Trophoblast cell (in vitro differentiated cells and primary cell): ENCODE measurements at regions not wholly inside any gene's neighbourhood (a gene's known extent, or its start where the extent isn't known, plus 50 kb on each side); places are given as distances from the start of the nearest gene placed in this dataset.

Experiments
- DNase-seq, 2 donors: peaks; one replicate each; pipeline ENCODE4 v3.0.0-alpha.2; 2016
- H2AFZ ChIP-seq: 2 replicates; pipeline ENCODE4 v1.6.1; 2013; ENCODE audit warnings: low read length, moderate library complexity, mild to moderate bottlenecking; ENCODE audit not compliant: insufficient read depth, poor library complexity
- H2AK5ac ChIP-seq: 2 replicates; pipeline ENCODE4 v1.6.1; 2013; ENCODE audit warnings: mild to moderate bottlenecking, low read length
- H2BK120ac ChIP-seq: 2 replicates; pipeline ENCODE4 v1.6.1; 2013; ENCODE audit warnings: low read length, mild to moderate bottlenecking, moderate library complexity; ENCODE audit not compliant: insufficient read depth, poor library complexity
- H2BK12ac ChIP-seq: 2 replicates; pipeline ENCODE4 v1.6.1; 2013; ENCODE audit warnings: mild to moderate bottlenecking, low read length, moderate library complexity
- H2BK5ac ChIP-seq: 2 replicates; pipeline ENCODE4 v1.6.1; 2013; ENCODE audit warnings: low read length, low read depth, moderate library complexity, mild to moderate bottlenecking; ENCODE audit not compliant: poor library complexity
- H3K14ac ChIP-seq: 2 replicates; pipeline ENCODE4 v1.6.1; 2013; ENCODE audit warnings: mild to moderate bottlenecking, low read length
- H3K18ac ChIP-seq: 2 replicates; pipeline ENCODE4 v1.6.1; 2013; ENCODE audit warnings: mild to moderate bottlenecking, low read length
- H3K23ac ChIP-seq: 2 replicates; pipeline ENCODE4 v1.6.1; 2013; ENCODE audit warnings: low read length
- H3K27ac ChIP-seq: 2 replicates; pipeline ENCODE4 v1.5.1; 2013; ENCODE audit warnings: low read depth, mild to moderate bottlenecking, inconsistent platforms, low read length, moderate library complexity
- H3K27me3 ChIP-seq: 2 replicates; pipeline ENCODE4 v1.6.1; 2013; ENCODE audit warnings: inconsistent platforms, mild to moderate bottlenecking, low read length, moderate library complexity; ENCODE audit not compliant: insufficient read depth
- H3K36me3 ChIP-seq, 2 experiments: 1 replicate in 1 of 2; 2 replicates in 1 of 2; pipeline ENCODE4 v1.6.1; 2013; ENCODE audit warnings: low read length in 2 of 2, mild to moderate bottlenecking in 2 of 2, moderate library complexity in 1 of 2; ENCODE audit not compliant: insufficient read depth in 2 of 2, control insufficient read depth in 1 of 2
- H3K4ac ChIP-seq: 2 replicates; pipeline ENCODE4 v1.6.1; 2013; ENCODE audit warnings: low read depth, mild to moderate bottlenecking, low read length, moderate library complexity
- H3K4me1 ChIP-seq, 2 experiments: 1 replicate in 1 of 2; 2 replicates in 1 of 2; pipeline ENCODE4 v1.6.1; 2013; ENCODE audit warnings: low read length in 2 of 2, mild to moderate bottlenecking in 2 of 2, moderate library complexity in 1 of 2; ENCODE audit not compliant: insufficient read depth in 2 of 2, control insufficient read depth in 1 of 2
- H3K4me2 ChIP-seq: 2 replicates; pipeline ENCODE4 v1.6.1; 2013; ENCODE audit warnings: inconsistent platforms, mild to moderate bottlenecking, low read length, moderate library complexity
- H3K4me3 ChIP-seq: 2 replicates; pipeline ENCODE4 v1.5.1; 2013; ENCODE audit warnings: mild to moderate bottlenecking, low read depth, low read length, inconsistent platforms
- H3K79me1 ChIP-seq: one replicate; pipeline ENCODE4 v1.6.1; 2013; ENCODE audit warnings: low read length
- H3K79me2 ChIP-seq: 2 replicates; pipeline ENCODE4 v1.6.1; 2013; ENCODE audit warnings: low read length, mild to moderate bottlenecking; ENCODE audit not compliant: control insufficient read depth, insufficient read depth, poor library complexity
- H3K9ac ChIP-seq: 2 replicates; pipeline ENCODE4 v1.6.1; 2013; ENCODE audit warnings: mild to moderate bottlenecking, low read length
- H3K9me3 ChIP-seq: 2 replicates; pipeline ENCODE4 v1.6.1; 2013; ENCODE audit warnings: low read depth, mild to moderate bottlenecking, control low read depth, inconsistent platforms, low read length; ENCODE audit not compliant: insufficient read depth
- H4K12ac ChIP-seq: 2 replicates; pipeline ENCODE4 v1.6.1; 2013; ENCODE audit warnings: low read depth, mild to moderate bottlenecking, low read length, moderate library complexity
- H4K8ac ChIP-seq: 2 replicates; pipeline ENCODE4 v1.6.1; 2013; ENCODE audit warnings: low read depth, mild to moderate bottlenecking, low read length, moderate library complexity
- H4K91ac ChIP-seq: one replicate; pipeline ENCODE4 v1.6.1; 2013; ENCODE audit warnings: low read depth, mild to moderate bottlenecking, low read length, moderate library complexity
- WGBS: extraction: QIAGEN DNeasy Blood & Tissue Kit; methylation state at CpG from one replicate; pipeline ENCODE4 v1.1.7; 2013; ENCODE audit warnings: missing lambda C conversion rate; ENCODE audit not compliant: insufficient read length, insufficient coverage; ENCODE audit errors: extremely low coverage; 5-methylcytosine and 5-hydroxymethylcytosine counted together

GRCh38 chr5:172548311-172548731 is 92.7 kb upstream of the NEURL1B start:
- H3K79me2 ChIP-seq = no peaks in the 10 kb centered on the region
- no peak overlapping the region for H3K27ac ChIP-seq
- no peak overlapping the region for H3K4ac ChIP-seq
- H3K79me1 ChIP-seq = no peaks in the 10 kb centered on the region
- H4K8ac ChIP-seq = no peak overlapping the region
- WGBS = no CpG with 5 or more reads among the region's 6 CpGs
- H3K27me3 ChIP-seq = no peaks in the 10 kb centered on the region
- H3K4me1 ChIP-seq = peaks cover 0 to 2% of the 10 kb centered on the region in 2 experiments
- no peak overlapping the region for H2AK5ac ChIP-seq
- H3K9ac ChIP-seq = no peak overlapping the region
- no peak overlapping the region for H2BK120ac ChIP-seq
- H3K9me3 ChIP-seq = peaks cover 2% of the 10 kb centered on the region
- no peak overlapping the region for H3K4me2 ChIP-seq
- no peak overlapping the region for H4K91ac ChIP-seq
- no peak overlapping the region for H3K4me3 ChIP-seq
- no peak overlapping the region for H3K18ac ChIP-seq
- H2AFZ ChIP-seq = no peak overlapping the region
- H2BK5ac ChIP-seq = no peak overlapping the region
- no peak overlapping the region for H3K14ac ChIP-seq
- no peaks in the 10 kb centered on the region for H3K36me3 ChIP-seq
- H4K12ac ChIP-seq = no peak overlapping the region
- no peak overlapping the region for H3K23ac ChIP-seq
- DNase-seq = no peak
- no peak overlapping the region for H2BK12ac ChIP-seq

- Histone ChIP-seq H4K91ac (no peak overlapping the region), H3K14ac (no peak overlapping the region), H3K27ac (no peak overlapping the region), H2AFZ (no peak overlapping the region), H3K27me3 (no peaks in the 10 kb centered on the region), H3K23ac (no peak overlapping the region), H3K18ac (no peak overlapping the region), H3K79me2 (no peaks in the 10 kb centered on the region), H4K8ac (no peak overlapping the region), H3K4me3 (no peak overlapping the region), H4K12ac (no peak overlapping the region), H3K4me1 (peaks cover 2 to 4% of the 10 kb centered on the region in 2 experiments), H3K4me2 (no peak overlapping the region), H2AK5ac (no peak overlapping the region), H2BK120ac (no peak overlapping the region), H3K36me3 (no peaks in the 10 kb centered on the region), H2BK5ac (no peak overlapping the region), H3K79me1 (no peaks in the 10 kb centered on the region), H3K9me3 (peaks cover 2% of the 10 kb centered on the region), H3K4ac (no peak overlapping the region), H2BK12ac (no peak overlapping the region), H3K9ac (no peak overlapping the region)
- WGBS = no CpG with 5 or more reads among the region's 5 CpGs
- DNase-seq = no peak
Observed at GRCh38 chr5:172546196-172546595, 91.9 kb upstream of the SH3PXD2B start.

- Histone ChIP-seq H3K27me3 (no peaks in the 10 kb centered on the region), H3K9ac (no peak overlapping the region), H3K4ac (no peak overlapping the region), H2BK120ac (no peak overlapping the region), H3K23ac (no peak overlapping the region), H4K91ac (no peak overlapping the region), H3K4me2 (no peak overlapping the region), H3K9me3 (peaks cover 2% of the 10 kb centered on the region), H3K36me3 (no peaks in the 10 kb centered on the region), H3K27ac (no peak overlapping the region), H3K18ac (no peak overlapping the region), H4K8ac (no peak overlapping the region), H3K4me1 (peaks cover 5 to 8% of the 10 kb centered on the region in 2 experiments), H3K14ac (no peak overlapping the region), H2AK5ac (no peak overlapping the region), H4K12ac (no peak overlapping the region), H2BK5ac (no peak overlapping the region), H2AFZ (no peak overlapping the region), H3K79me1 (no peaks in the 10 kb centered on the region), H3K4me3 (no peak overlapping the region), H2BK12ac (no peak overlapping the region), H3K79me2 (no peaks in the 10 kb centered on the region)
- no peak for DNase-seq
- no CpG with 5 or more reads among the region's 9 CpGs for WGBS
Observed at GRCh38 chr5:172545291-172545801, 91.0 kb upstream of the SH3PXD2B start.

GRCh38 chr5:172544371-172545095 is 90.2 kb upstream of the SH3PXD2B start:
- Histone ChIP-seq H2BK120ac (no peak overlapping the region), H3K18ac (no peak overlapping the region), H3K27me3 (no peaks in the 10 kb centered on the region), H3K23ac (no peak overlapping the region), H3K14ac (no peak overlapping the region), H2BK12ac (no peak overlapping the region), H4K91ac (no peak overlapping the region), H3K27ac (no peak overlapping the region), H3K4ac (no peak overlapping the region), H3K36me3 (no peaks in the 10 kb centered on the region), H3K9me3 (peaks cover 2% of the 10 kb centered on the region), H2AK5ac (no peak overlapping the region), H3K4me3 (no peak overlapping the region), H3K9ac (no peak overlapping the region), H3K4me1 (peaks cover 5 to 7% of the 10 kb centered on the region in 2 experiments), H2AFZ (no peak overlapping the region), H4K12ac (no peak overlapping the region), H2BK5ac (no peak overlapping the region), H4K8ac (no peak overlapping the region), H3K79me2 (no peaks in the 10 kb centered on the region), H3K4me2 (no peak overlapping the region), H3K79me1 (no peaks in the 10 kb centered on the region)
- DNase-seq = no peak
- WGBS = no CpG with 5 or more reads among the region's 6 CpGs
